ENCODE measurements at regions not wholly inside any gene's neighbourhood (a gene's known extent, or its start where the extent isn't known, plus 50 kb on each side); places are given as distances from the start of the nearest gene placed in this dataset.

DNA sequence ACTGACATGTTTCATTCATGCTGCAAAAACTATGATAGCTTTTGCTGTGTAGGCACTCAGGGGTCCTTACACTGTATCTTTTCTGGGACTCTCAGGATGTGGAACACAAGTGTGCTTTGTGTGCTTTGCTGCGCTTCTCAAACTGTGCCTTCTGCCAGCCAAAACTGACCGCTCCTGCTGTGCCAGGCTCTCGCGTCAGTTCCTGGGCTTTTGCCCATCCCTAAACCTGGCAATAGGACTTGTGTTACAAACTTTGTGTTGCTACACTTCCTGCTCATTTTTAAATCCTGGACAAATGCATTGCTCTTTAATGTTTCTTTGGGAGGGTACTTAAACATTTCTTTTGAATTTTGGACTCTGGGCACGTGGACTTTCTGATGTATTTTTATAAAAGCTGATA, 60.3 kb downstream of the DIPK2A start:
- TF ChIP-seq, protein P1, sequence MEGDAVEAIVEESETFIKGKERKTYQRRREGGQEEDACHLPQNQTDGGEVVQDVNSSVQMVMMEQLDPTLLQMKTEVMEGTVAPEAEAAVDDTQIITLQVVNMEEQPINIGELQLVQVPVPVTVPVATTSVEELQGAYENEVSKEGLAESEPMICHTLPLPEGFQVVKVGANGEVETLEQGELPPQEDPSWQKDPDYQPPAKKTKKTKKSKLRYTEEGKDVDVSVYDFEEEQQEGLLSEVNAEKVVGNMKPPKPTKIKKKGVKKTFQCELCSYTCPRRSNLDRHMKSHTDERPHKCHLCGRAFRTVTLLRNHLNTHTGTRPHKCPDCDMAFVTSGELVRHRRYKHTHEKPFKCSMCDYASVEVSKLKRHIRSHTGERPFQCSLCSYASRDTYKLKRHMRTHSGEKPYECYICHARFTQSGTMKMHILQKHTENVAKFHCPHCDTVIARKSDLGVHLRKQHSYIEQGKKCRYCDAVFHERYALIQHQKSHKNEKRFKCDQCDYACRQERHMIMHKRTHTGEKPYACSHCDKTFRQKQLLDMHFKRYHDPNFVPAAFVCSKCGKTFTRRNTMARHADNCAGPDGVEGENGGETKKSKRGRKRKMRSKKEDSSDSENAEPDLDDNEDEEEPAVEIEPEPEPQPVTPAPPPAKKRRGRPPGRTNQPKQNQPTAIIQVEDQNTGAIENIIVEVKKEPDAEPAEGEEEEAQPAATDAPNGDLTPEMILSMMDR (optimal IDR thresholded peaks at IDR 0.05 in 1 of 3, IDR thresholded peaks at IDR 0.05 in 1 of 3, conservative IDR thresholded peaks at IDR 0.05 in 1 of 3; ENCODE audit: extremely low read depth in 1 of 3, insufficient read depth in 2 of 3, low read length in 3 of 3), result no peak
- no peak for TF ChIP-seq EZH2 (IDR thresholded peaks at IDR 0.05; ENCODE audit: low read length)
